ENCODE measurements at regions not wholly inside any gene's neighbourhood (a gene's known extent, or its start where the extent isn't known, plus 50 kb on each side); places are given as distances from the start of the nearest gene placed in this dataset.
"Not testable (repeated sequence)": the region's sequence is repeated elsewhere in the genome, so short reads cannot be mapped to it uniquely, and the experiment has no call there.

GRCh38 chr12:47610686-47611252 is 95.1 kb downstream of the RPAP3 start:
- Histone ChIP-seq H2AFZ (ENCODE audit: low read depth, low read length) (no peak overlapping the region), H3K9me3 (ENCODE audit: low read length) (peaks cover 10% of the 10 kb centered on the region), H3K36me3 (ENCODE audit: insufficient read depth, low read length) (no peaks in the 10 kb centered on the region), H3K4me3 (ENCODE audit: low read length) (no peak overlapping the region), H3K4me1 (ENCODE audit: insufficient read depth, low read length) (no peaks in the 10 kb centered on the region), H3K27me3 (ENCODE audit: insufficient read depth, low read length) (no peaks in the 10 kb centered on the region)

- H3K36me3 ChIP-seq (ENCODE audit: insufficient read depth, low read length): no peaks in the 10 kb centered on the region
- no peaks in the 10 kb centered on the region for H3K4me1 ChIP-seq (ENCODE audit: insufficient read depth, low read length)
- H3K4me3 ChIP-seq (ENCODE audit: low read length): no peak overlapping the region
- H2AFZ ChIP-seq (ENCODE audit: low read depth, low read length): no peak overlapping the region
- H3K9me3 ChIP-seq (ENCODE audit: low read length): peaks cover 12% of the 10 kb centered on the region
- H3K27me3 ChIP-seq (ENCODE audit: insufficient read depth, low read length): no peaks in the 10 kb centered on the region
These were observed 96.0 kb downstream of the RPAP3 start for GRCh38 chr12:47609806-47610205.

DNA sequence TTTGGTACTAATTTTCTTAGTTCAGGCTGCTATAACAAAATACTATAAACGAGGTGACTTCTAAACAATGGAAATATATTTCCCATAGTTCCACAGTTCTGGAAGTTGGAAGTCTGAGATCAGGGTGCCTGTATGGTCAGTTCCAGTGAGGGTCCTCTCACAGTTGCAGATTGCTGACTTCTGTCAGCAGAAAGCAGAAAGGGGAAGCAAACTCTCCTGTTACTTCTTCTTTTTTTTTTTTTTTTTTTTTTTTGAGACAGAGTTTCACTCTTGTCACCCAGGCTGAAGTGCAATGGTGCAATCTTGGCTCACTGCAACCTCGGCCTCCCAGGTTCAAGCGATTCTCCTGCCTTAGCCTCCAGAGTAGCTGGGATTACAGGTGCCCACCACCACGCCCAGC is 97.2 kb downstream of the RPAP3 start:
- H3K27me3 ChIP-seq (ENCODE audit: insufficient read depth, low read length); H2AFZ ChIP-seq (ENCODE audit: low read depth, low read length); H3K4me3 ChIP-seq (ENCODE audit: low read length); H3K36me3 ChIP-seq (ENCODE audit: insufficient read depth, low read length); H3K4me1 ChIP-seq (ENCODE audit: insufficient read depth, low read length); H3K9me3 ChIP-seq (ENCODE audit: low read length): not testable (repeated sequence)

DNA sequence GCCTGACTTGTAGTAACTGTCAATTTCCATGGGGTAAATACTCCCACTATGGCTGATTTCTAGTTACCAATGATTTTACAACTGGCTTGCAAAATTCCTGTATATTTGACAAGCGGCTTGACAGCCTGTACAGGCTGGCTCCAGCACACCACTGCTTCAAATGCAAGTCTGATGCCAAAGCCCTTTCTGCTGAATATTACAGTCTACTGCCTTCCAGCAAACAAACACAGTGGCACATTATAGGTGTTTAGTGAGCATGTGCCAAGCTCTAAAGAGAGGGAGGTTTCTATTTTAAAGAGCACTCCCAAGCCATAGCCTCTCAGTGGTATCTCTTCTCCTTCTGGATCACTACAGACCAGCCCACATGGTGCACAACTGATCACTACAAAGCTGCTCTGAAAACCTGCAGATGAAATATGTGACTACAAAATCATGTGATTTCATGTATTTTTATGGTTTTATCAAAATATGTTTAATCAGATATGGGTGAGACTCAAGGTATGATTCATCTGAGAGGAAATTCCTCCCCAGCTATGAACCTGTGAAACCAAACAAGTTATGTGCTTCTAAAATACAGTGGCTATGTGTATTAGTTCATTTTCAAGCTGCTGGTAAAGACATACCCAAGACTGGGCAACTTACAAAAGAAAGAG is 101.5 kb downstream of the RPAP3 start:
- no peaks in the 10 kb centered on the region for H3K36me3 ChIP-seq (ENCODE audit: insufficient read depth, low read length)
- no peaks in the 10 kb centered on the region for H3K27me3 ChIP-seq (ENCODE audit: insufficient read depth, low read length)
- H2AFZ ChIP-seq (ENCODE audit: low read depth, low read length): no peak overlapping the region
- H3K4me3 ChIP-seq (ENCODE audit: low read length): no peak overlapping the region
- peaks cover 2% of the 10 kb centered on the region for H3K4me1 ChIP-seq (ENCODE audit: insufficient read depth, low read length)
- peaks cover 2% of the 10 kb centered on the region for H3K9me3 ChIP-seq (ENCODE audit: low read length)

- no peaks in the 10 kb centered on the region for H3K36me3 ChIP-seq (ENCODE audit: insufficient read depth, low read length)
- H3K4me1 ChIP-seq (ENCODE audit: insufficient read depth, low read length): peaks cover 2% of the 10 kb centered on the region
- H2AFZ ChIP-seq (ENCODE audit: low read depth, low read length): no peak overlapping the region
- H3K9me3 ChIP-seq (ENCODE audit: low read length): peaks cover 2% of the 10 kb centered on the region
- H3K4me3 ChIP-seq (ENCODE audit: low read length): no peak overlapping the region
- H3K27me3 ChIP-seq (ENCODE audit: insufficient read depth, low read length): no peaks in the 10 kb centered on the region
These were observed 102.8 kb downstream of the RPAP3 start for GRCh38 chr12:47602949-47603558.

- Histone ChIP-seq H3K4me3 (ENCODE audit: low read length) (no peak overlapping the region), H2AFZ (ENCODE audit: low read depth, low read length) (no peak overlapping the region), H3K4me1 (ENCODE audit: insufficient read depth, low read length) (peaks cover 2% of the 10 kb centered on the region), H3K9me3 (ENCODE audit: low read length) (peaks cover 2% of the 10 kb centered on the region), H3K27me3 (ENCODE audit: insufficient read depth, low read length) (no peaks in the 10 kb centered on the region), H3K36me3 (ENCODE audit: insufficient read depth, low read length) (no peaks in the 10 kb centered on the region)
These were observed 103.5 kb downstream of the RPAP3 start for GRCh38 chr12:47602325-47602724.

DNA sequence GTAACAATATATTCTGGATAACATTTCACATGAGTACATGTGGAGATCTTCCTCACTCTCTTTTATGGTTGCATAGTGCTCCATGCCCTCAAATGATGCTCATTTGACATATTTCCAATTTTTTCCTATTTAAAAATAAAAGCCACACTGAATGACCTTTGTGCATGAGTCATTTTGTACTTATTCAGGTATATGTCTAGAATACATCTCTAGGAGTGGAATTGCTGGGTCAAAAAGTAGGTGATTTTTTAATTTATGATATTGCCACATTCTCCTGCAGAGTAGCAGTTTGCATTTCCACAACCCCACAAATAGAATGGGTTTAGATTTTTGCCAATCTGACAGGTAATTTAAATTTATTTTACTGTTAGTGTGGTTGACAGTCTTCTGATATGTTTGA is 104.8 kb downstream of the RPAP3 start:
- H3K27me3 ChIP-seq (ENCODE audit: insufficient read depth, low read length): no peaks in the 10 kb centered on the region

GRCh38 chr12:47591795-47592194 is 114.0 kb downstream of the RPAP3 start:
- peaks cover 13% of the 10 kb centered on the region for H3K4me1 ChIP-seq (ENCODE audit: insufficient read depth, low read length)
- H3K36me3 ChIP-seq (ENCODE audit: insufficient read depth, low read length): no peaks in the 10 kb centered on the region
- no peaks in the 10 kb centered on the region for H3K27me3 ChIP-seq (ENCODE audit: insufficient read depth, low read length)
- H2AFZ ChIP-seq (ENCODE audit: low read depth, low read length): no peak overlapping the region
- no peaks in the 10 kb centered on the region for H3K9me3 ChIP-seq (ENCODE audit: low read length)
- H3K4me3 ChIP-seq (ENCODE audit: low read length): no peak overlapping the region

More for the DNA sequence above, 104.8 kb downstream of the RPAP3 start:
- peaks cover 2% of the 10 kb centered on the region for H3K9me3 ChIP-seq (ENCODE audit: low read length)
- no peaks in the 10 kb centered on the region for H3K36me3 ChIP-seq (ENCODE audit: insufficient read depth, low read length)
- no peak overlapping the region for H3K4me3 ChIP-seq (ENCODE audit: low read length)
- no peak overlapping the region for H2AFZ ChIP-seq (ENCODE audit: low read depth, low read length)
- peaks cover 2% of the 10 kb centered on the region for H3K4me1 ChIP-seq (ENCODE audit: insufficient read depth, low read length)

GRCh38 chr12:47591361-47591791 is 114.5 kb downstream of the RPAP3 start:
- Histone ChIP-seq H3K4me1 (ENCODE audit: insufficient read depth, low read length) (peaks cover 13% of the 10 kb centered on the region), H3K4me3 (ENCODE audit: low read length) (no peak overlapping the region), H3K27me3 (ENCODE audit: insufficient read depth, low read length) (no peaks in the 10 kb centered on the region)

DNA sequence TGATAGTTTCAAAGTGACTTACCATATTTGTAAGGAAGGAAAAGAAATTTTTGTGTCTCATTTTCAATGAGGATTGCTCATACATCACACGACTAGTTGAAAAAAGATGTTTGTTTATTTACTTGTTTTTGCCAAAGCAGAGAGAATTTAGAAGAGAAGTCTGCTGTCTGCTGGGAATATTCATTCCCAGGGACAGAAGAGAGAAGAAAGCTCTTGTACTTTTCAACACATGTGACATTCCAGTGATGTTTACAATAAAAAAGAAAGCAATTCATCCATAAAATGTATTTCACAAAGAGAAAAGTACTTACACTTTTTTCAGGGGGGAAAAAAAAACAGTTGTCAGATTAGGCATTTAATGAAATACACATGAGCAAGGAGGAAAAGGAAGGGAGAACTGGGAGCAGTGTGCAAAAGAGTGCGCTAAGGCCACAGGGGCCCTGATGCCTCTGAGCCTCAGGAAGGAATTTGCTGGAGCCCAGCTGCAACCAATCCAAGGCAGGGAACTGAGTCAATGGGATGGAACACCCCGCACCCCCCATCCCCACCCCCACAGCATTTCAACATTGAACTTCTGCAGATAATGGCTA is 115.0 kb downstream of the RPAP3 start:
- H3K27me3 ChIP-seq (ENCODE audit: insufficient read depth, low read length): no peaks in the 10 kb centered on the region
- no peak overlapping the region for H2AFZ ChIP-seq (ENCODE audit: low read depth, low read length)
- H3K9me3 ChIP-seq (ENCODE audit: low read length): no peaks in the 10 kb centered on the region
- no peaks in the 10 kb centered on the region for H3K36me3 ChIP-seq (ENCODE audit: insufficient read depth, low read length)
- H3K4me3 ChIP-seq (ENCODE audit: low read length): no peak overlapping the region
- H3K4me1 ChIP-seq (ENCODE audit: insufficient read depth, low read length): peaks cover 13% of the 10 kb centered on the region

More at GRCh38 chr12:47591361-47591791, 114.5 kb downstream of the RPAP3 start:
- H3K9me3 ChIP-seq (ENCODE audit: low read length): no peaks in the 10 kb centered on the region
- H3K36me3 ChIP-seq (ENCODE audit: insufficient read depth, low read length): no peaks in the 10 kb centered on the region
- H2AFZ ChIP-seq (ENCODE audit: low read depth, low read length): no peak overlapping the region

DNA sequence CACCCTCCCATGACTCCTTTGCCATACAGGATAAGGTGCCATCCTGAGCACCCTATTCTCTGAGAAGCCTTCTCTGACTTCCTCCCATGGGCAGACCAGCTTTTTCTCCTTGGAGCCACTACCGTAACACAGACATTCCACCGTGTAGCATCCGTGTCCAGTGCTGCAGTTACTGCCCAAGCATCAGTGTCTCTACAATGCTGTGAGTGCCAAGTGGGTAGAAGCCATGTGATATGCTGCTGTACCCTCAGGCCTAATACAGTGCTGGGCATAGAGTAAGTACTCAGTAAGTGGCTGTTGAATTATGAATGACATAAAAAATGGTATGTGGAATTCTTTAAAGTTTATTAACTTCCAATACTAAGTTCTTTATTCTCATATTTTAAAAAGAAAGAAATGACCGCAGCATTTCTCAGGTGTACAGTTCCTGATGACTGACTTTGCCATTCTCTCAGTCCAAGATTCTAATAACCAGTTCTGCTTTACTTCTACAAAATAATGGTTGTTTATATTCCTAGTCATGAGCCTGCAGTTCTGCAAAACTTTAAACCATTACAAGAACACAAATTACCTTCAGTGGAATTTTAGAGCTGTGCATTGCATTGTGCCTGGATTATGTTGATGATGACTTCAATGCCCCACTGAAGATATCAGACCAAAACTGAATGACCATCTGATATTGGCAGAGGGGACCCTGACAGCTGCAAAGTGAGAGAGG is 118.7 kb downstream of the RPAP3 start:
- no peaks in the 10 kb centered on the region for H3K36me3 ChIP-seq (ENCODE audit: insufficient read depth, low read length)
- no peak overlapping the region for H2AFZ ChIP-seq (ENCODE audit: low read depth, low read length)
- no peaks in the 10 kb centered on the region for H3K27me3 ChIP-seq (ENCODE audit: insufficient read depth, low read length)
- no peak overlapping the region for H3K4me3 ChIP-seq (ENCODE audit: low read length)
- peaks cover 13% of the 10 kb centered on the region for H3K4me1 ChIP-seq (ENCODE audit: insufficient read depth, low read length)
- H3K9me3 ChIP-seq (ENCODE audit: low read length): no peaks in the 10 kb centered on the region

GRCh38 chr12:47585507-47585906 is 120.3 kb downstream of the RPAP3 start:
- H3K4me1 ChIP-seq (ENCODE audit: insufficient read depth, low read length): no peaks in the 10 kb centered on the region
- H3K36me3 ChIP-seq (ENCODE audit: insufficient read depth, low read length): no peaks in the 10 kb centered on the region
- H2AFZ ChIP-seq (ENCODE audit: low read depth, low read length): no peak overlapping the region
- H3K27me3 ChIP-seq (ENCODE audit: insufficient read depth, low read length): no peaks in the 10 kb centered on the region
- no peak overlapping the region for H3K4me3 ChIP-seq (ENCODE audit: low read length)
- no peaks in the 10 kb centered on the region for H3K9me3 ChIP-seq (ENCODE audit: low read length)

- H3K9me3 ChIP-seq (ENCODE audit: low read length): peaks cover 2% of the 10 kb centered on the region
- H3K4me3 ChIP-seq (ENCODE audit: low read length): no peak overlapping the region
- peaks cover 25% of the 10 kb centered on the region for H3K4me1 ChIP-seq (ENCODE audit: insufficient read depth, low read length)
- no peaks in the 10 kb centered on the region for H3K27me3 ChIP-seq (ENCODE audit: insufficient read depth, low read length)
- no peaks in the 10 kb centered on the region for H3K36me3 ChIP-seq (ENCODE audit: insufficient read depth, low read length)
- H2AFZ ChIP-seq (ENCODE audit: low read depth, low read length): no peak overlapping the region
These were observed 127.0 kb downstream of the RPAP3 start for GRCh38 chr12:47578836-47579235.
